Panc1 (cell line): ENCODE measurements at regions not wholly inside any gene's neighbourhood (a gene's known extent, or its start where the extent isn't known, plus 50 kb on each side); places are given as distances from the start of the nearest gene placed in this dataset.

Experiments
- ATAC-seq: fragments of 200-7000 bp; cut with Tn5 transposase; 2 replicates; pipeline ENCODE4 v1.9.1; 2020; ENCODE audit warnings: mild to moderate bottlenecking, moderate library complexity
- BruUV-seq: library from RNA; stranded (reverse); fragments of 400-500 nt; replicated peaks from 2 replicates; lab custom pipeline; 2021; lab: Mats Ljungman, UMichigan
- CTCF ChIA-PET: fragments of 300-600 bp; sonication (Branson Sonifier 250); formaldehyde crosslinking; loops from one replicate; lab custom pipeline; 2022; ENCODE audit warnings: antibody characterized with exemption; lab: Charles Lee
- POLR2A ChIA-PET: fragments of 300-600 bp; sonication (Branson Sonifier 250); formaldehyde crosslinking; loops from one replicate; lab custom pipeline; 2022; ENCODE audit warnings: antibody characterized with exemption; lab: Charles Lee
- DNase-seq: peaks from one replicate; pipeline ENCODE4 v3.0.0-alpha.2; 2010; ENCODE audit warnings: low read depth, low spot score
- H3K27ac ChIP-seq: 2 replicates; pipeline ENCODE4 v1.5.1; 2011; ENCODE audit warnings: mild to moderate bottlenecking, low read length, inconsistent platforms
- H3K27me3 ChIP-seq: fragments of 200-500 bp; sonication (Bioruptor generic); 2 replicates; pipeline ENCODE4 v1.6.0; 2014; ENCODE audit warnings: low read length, inconsistent platforms; ENCODE audit not compliant: control insufficient read depth, insufficient read depth
- H3K36me3 ChIP-seq: fragments of 200-500 bp; sonication (Bioruptor generic); 2 replicates; pipeline ENCODE4 v1.5.1; 2014; ENCODE audit warnings: inconsistent platforms, mild to moderate bottlenecking, low read length, moderate library complexity; ENCODE audit not compliant: control insufficient read depth, insufficient read depth
- H3K4me1 ChIP-seq: 2 replicates; pipeline ENCODE4 v1.5.1; 2011; ENCODE audit warnings: inconsistent platforms, mild to moderate bottlenecking, low read length, moderate library complexity; ENCODE audit not compliant: control insufficient read depth, insufficient read depth
- H3K4me3 ChIP-seq, 2 experiments: 2 replicates each; pipeline ENCODE4 v1.5.1; 2011 to 2012; ENCODE audit warnings: low read depth in 2 of 2, low read length in 2 of 2, mild to moderate bottlenecking in 2 of 2, inconsistent platforms in 1 of 2, moderate library complexity in 1 of 2
- H3K9me3 ChIP-seq: fragments of 200-500 bp; sonication (Bioruptor generic); 2 replicates; pipeline ENCODE4 v1.5.1; 2014; ENCODE audit warnings: low read depth, mild to moderate bottlenecking, inconsistent platforms, low read length, moderate library complexity; ENCODE audit not compliant: control insufficient read depth, insufficient read depth
- CTCF ChIP-seq: fragments of 450-650 bp; IDR thresholded peaks from 2 replicates; pipeline ENCODE4 v1.5.1; 2017; ENCODE audit warnings: mild to moderate bottlenecking
- POLR2AphosphoS5 ChIP-seq: IDR thresholded peaks from 2 replicates; pipeline ENCODE4 v1.6.1; 2012; ENCODE audit warnings: mild to moderate bottlenecking, low read depth, low read length, moderate library complexity
- REST ChIP-seq, 2 experiments: IDR thresholded peaks; 2 replicates each; pipeline ENCODE4 v1.6.1; 2011 to 2012; ENCODE audit warnings: low read depth in 2 of 2, control low read depth in 1 of 2, low read length in 1 of 2, mild to moderate bottlenecking in 1 of 2, moderate library complexity in 1 of 2; ENCODE audit not compliant: insufficient read depth in 1 of 2
- SIN3A ChIP-seq: IDR thresholded peaks from 2 replicates; pipeline ENCODE4 v1.6.1; 2012; ENCODE audit warnings: low read depth, mild to moderate bottlenecking, low read length, moderate library complexity, borderline replicate concordance; ENCODE audit not compliant: insufficient read depth
- TCF7L2 ChIP-seq: IDR thresholded peaks from 2 replicates; pipeline ENCODE4 v1.6.1; 2011; ENCODE audit warnings: mild to moderate bottlenecking, low read depth, low read length, inconsistent platforms
- in situ Hi-C: cut with HindIII; loops from 2 replicates; pipeline ENCODE4 v1.10.0; 2016; ENCODE audit warnings: low sequenced_read_pairs, low pct_unique_long_range_greater_than_20kb
- intact Hi-C: fragments of 100-400 bp; cut with micrococcal nuclease; formaldehyde crosslinking; loops from one replicate; pipeline ENCODE4 v1.10.0; 2022; ENCODE audit not compliant: unreplicated experiment

- in situ Hi-C loops = no loop called here
- no peak for ATAC-seq
Observed at GRCh38 chr19:28324275-28325060, 888.5 kb downstream of the UQCRFS1 start.

GRCh38 chr19:28322945-28323344, 890.0 kb downstream of the UQCRFS1 start:
- TF ChIP-seq REST (IDR thresholded peaks at IDR 0.05; ENCODE audit: insufficient read depth in 1 of 2, low read depth in 2 of 2, low read length in 1 of 2) = no peak
- TF ChIP-seq TCF7L2 = no peak
- no peak for TF ChIP-seq POLR2AphosphoS5
- no peak for TF ChIP-seq SIN3A
- no peak for TF ChIP-seq CTCF
- BruUV-seq = no TSS peak
- Histone ChIP-seq H3K4me1 (no peaks in the 10 kb centered on the region), H3K27ac (no peak overlapping the region), H3K9me3 (no peaks in the 10 kb centered on the region), H3K27me3 (no peaks in the 10 kb centered on the region; the same call in 1 of the 2 replicates), H3K36me3 (no peaks in the 10 kb centered on the region), H3K4me3 (no peak overlapping the region)
- ChIA-PET POLR2A (no interaction called here), CTCF (no interaction called here)
- intact Hi-C loops (loop anchor here (10.0 kb wide), 1 partner anchor 392 kb away; no protein-coding TSS in a partner anchor), in situ Hi-C loops (no loop called here)
- DNase-seq (no peak), ATAC-seq (no peak)

More at GRCh38 chr19:28324275-28325060, 888.5 kb downstream of the UQCRFS1 start:
- H3K4me1 ChIP-seq = no peaks in the 10 kb centered on the region
- TF ChIP-seq CTCF (peak; percentile 36), REST (IDR thresholded peaks at IDR 0.05; ENCODE audit: insufficient read depth in 1 of 2, low read depth in 2 of 2, low read length in 1 of 2) (no peak)
- H3K36me3 ChIP-seq = no peaks in the 10 kb centered on the region
- no peak for DNase-seq
- H3K27ac ChIP-seq = no peak overlapping the region
- CTCF ChIA-PET = interaction anchor here (0.6 to 0.7 kb wide), 2 partner anchors 172 to 316 kb away, joined by 6 to 10 read pairs; no protein-coding TSS in a partner anchor
- BruUV-seq = no TSS peak
- no peaks in the 10 kb centered on the region for H3K9me3 ChIP-seq
- POLR2A ChIA-PET = no interaction called here
- H3K4me3 ChIP-seq = no peak overlapping the region
- intact Hi-C loops = loop anchor here (2.0 to 10.0 kb wide), 4 partner anchors 82 to 390 kb away; no protein-coding TSS in a partner anchor
- no peaks in the 10 kb centered on the region; the same call in 1 of the 2 replicates for H3K27me3 ChIP-seq
